Astrocyte (in vitro differentiated cells and primary cell): ENCODE measurements at regions not wholly inside any gene's neighbourhood (a gene's known extent, or its start where the extent isn't known, plus 50 kb on each side); places are given as distances from the start of the nearest gene placed in this dataset.

Source experiments
- EZH2 ChIP-seq: IDR thresholded peaks from 2 replicates; pipeline ENCODE4 v1.6.1; 2012; ENCODE audit warnings: mild to moderate bottlenecking, low read length, inconsistent platforms; ENCODE audit not compliant: insufficient read depth
- TF ChIP-seq, protein P1 (sequence below): IDR thresholded peaks from 2 replicates; pipeline ENCODE4 v1.5.1; 2011; ENCODE audit warnings: low read depth, mild to moderate bottlenecking, inconsistent platforms, low read length, moderate library complexity; ENCODE audit not compliant: insufficient read depth

GRCh38 chr7:130906575-130906974 is 172.6 kb upstream of the KLF14 start:
- TF ChIP-seq, protein P1, sequence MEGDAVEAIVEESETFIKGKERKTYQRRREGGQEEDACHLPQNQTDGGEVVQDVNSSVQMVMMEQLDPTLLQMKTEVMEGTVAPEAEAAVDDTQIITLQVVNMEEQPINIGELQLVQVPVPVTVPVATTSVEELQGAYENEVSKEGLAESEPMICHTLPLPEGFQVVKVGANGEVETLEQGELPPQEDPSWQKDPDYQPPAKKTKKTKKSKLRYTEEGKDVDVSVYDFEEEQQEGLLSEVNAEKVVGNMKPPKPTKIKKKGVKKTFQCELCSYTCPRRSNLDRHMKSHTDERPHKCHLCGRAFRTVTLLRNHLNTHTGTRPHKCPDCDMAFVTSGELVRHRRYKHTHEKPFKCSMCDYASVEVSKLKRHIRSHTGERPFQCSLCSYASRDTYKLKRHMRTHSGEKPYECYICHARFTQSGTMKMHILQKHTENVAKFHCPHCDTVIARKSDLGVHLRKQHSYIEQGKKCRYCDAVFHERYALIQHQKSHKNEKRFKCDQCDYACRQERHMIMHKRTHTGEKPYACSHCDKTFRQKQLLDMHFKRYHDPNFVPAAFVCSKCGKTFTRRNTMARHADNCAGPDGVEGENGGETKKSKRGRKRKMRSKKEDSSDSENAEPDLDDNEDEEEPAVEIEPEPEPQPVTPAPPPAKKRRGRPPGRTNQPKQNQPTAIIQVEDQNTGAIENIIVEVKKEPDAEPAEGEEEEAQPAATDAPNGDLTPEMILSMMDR = no peak
- no peak for TF ChIP-seq EZH2
